GM12878 (cell line): ENCODE measurements at regions not wholly inside any gene's neighbourhood (a gene's known extent, or its start where the extent isn't known, plus 50 kb on each side); places are given as distances from the start of the nearest gene placed in this dataset.

Source experiments
- ATAC-seq: fragments of 200-7000 bp; cut with Tn5 transposase; 3 replicates; pipeline ENCODE4 v1.9.1; 2020; ENCODE audit warnings: mild to moderate bottlenecking, moderate library complexity
- BruUV-seq: library from RNA; stranded (reverse); fragments of 400-500 nt; replicated peaks from 2 replicates; lab custom pipeline; 2021; lab: Mats Ljungman, UMichigan
- CTCF ChIA-PET: fragments of 300-600 bp; sonication (Branson Sonifier 250); formaldehyde crosslinking; extraction: SDS; loops from one replicate; lab custom pipeline; 2021; ENCODE audit warnings: inconsistent platforms; lab: Yijun Ruan, JAX
- POLR2A ChIA-PET: fragments of 350-600 bp; formaldehyde crosslinking; extraction: SDS; loops from one replicate; lab custom pipeline; 2021; ENCODE audit warnings: inconsistent platforms; lab: Charles Lee
- RAD21 ChIA-PET: fragments of 300-600 bp; sonication (Branson Sonifier 250); formaldehyde crosslinking; loops from one replicate; lab custom pipeline; 2023; ENCODE audit warnings: antibody characterized with exemption; ENCODE audit not compliant: unreplicated experiment; lab: Charles Lee
- SMC1A ChIA-PET: fragments of 300-600 bp; sonication (Branson Sonifier 250); formaldehyde crosslinking; loops from one replicate; lab custom pipeline; 2023; ENCODE audit not compliant: unreplicated experiment, uncharacterized antibody; lab: Charles Lee
- DNase-seq: peaks from one replicate; pipeline ENCODE4 v3.0.0-alpha.2; 2011; ENCODE audit warnings: low read depth, low spot score
- FAIRE-seq: peaks from 3 replicates; lab custom pipeline; 2011; peaks lifted over from hg19 to GRCh38; lab: Jason Lieb, UNC
- H2AFZ ChIP-seq: 2 replicates; pipeline ENCODE4 v1.6.0; 2011; ENCODE audit warnings: low read depth, low read length, control low read depth; ENCODE audit not compliant: control insufficient read depth
- H3K27ac ChIP-seq: 2 replicates; pipeline ENCODE4 v1.5.1; 2011; ENCODE audit warnings: control low read depth; ENCODE audit not compliant: control insufficient read depth, insufficient read depth
- H3K27me3 ChIP-seq, 2 experiments: replicated peaks in 1 of 2; 2 replicates each; pipeline versions ENCODE4 v1.6.0 to v1.6.1; 2011; ENCODE audit warnings: low read length in 1 of 2; ENCODE audit not compliant: control insufficient read depth in 2 of 2, insufficient read depth in 2 of 2
- H3K36me3 ChIP-seq, 2 experiments: 2 replicates each; pipeline ENCODE4 v1.5.1; 2011; ENCODE audit warnings: low read length in 1 of 2; ENCODE audit not compliant: control insufficient read depth in 2 of 2, insufficient read depth in 2 of 2
- H3K4me1 ChIP-seq: 2 replicates; pipeline ENCODE4 v1.6.1; 2011; ENCODE audit warnings: mild to moderate bottlenecking, low read length, moderate library complexity, mixed read lengths; ENCODE audit not compliant: control insufficient read depth, insufficient read depth
- H3K4me2 ChIP-seq: 2 replicates; pipeline ENCODE4 v1.6.0; 2011; ENCODE audit warnings: control low read depth; ENCODE audit not compliant: control insufficient read depth, insufficient read depth
- H3K4me3 ChIP-seq: fragments of 200-600 bp; sonication (generic); 2 replicates; pipeline ENCODE4 v1.5.1; 2016
- H3K79me2 ChIP-seq: 2 replicates; pipeline ENCODE4 v1.6.0; 2011; ENCODE audit warnings: low read length; ENCODE audit not compliant: control insufficient read depth, insufficient read depth
- H3K9ac ChIP-seq: 2 replicates; pipeline ENCODE4 v1.8.0; 2011; ENCODE audit warnings: low read length, control low read depth, mixed read lengths; ENCODE audit not compliant: control insufficient read depth, insufficient read depth
- H3K9me3 ChIP-seq: replicated peaks from 3 replicates; pipeline ENCODE4 v1.5.1; 2011; ENCODE audit warnings: mild to moderate bottlenecking, low read length; ENCODE audit not compliant: control insufficient read depth, insufficient read depth
- H4K20me1 ChIP-seq: 2 replicates; pipeline ENCODE4 v1.6.0; 2011; ENCODE audit not compliant: control insufficient read depth, insufficient read depth
- SPI1 ChIP-seq: IDR thresholded peaks from 2 replicates; pipeline ENCODE4 v1.6.1; 2011; ENCODE audit warnings: low read depth, mild to moderate bottlenecking, low read length, moderate library complexity, borderline replicate concordance; ENCODE audit not compliant: insufficient read depth
- ZNF24 ChIP-seq: fragments of 450-650 bp; IDR thresholded peaks from 2 replicates; pipeline ENCODE4 v1.6.1; 2017; ENCODE audit warnings: antibody characterized with exemption, mild to moderate bottlenecking
- ZNF687 ChIP-seq: fragments of 450-650 bp; IDR thresholded peaks from 2 replicates; pipeline ENCODE4 v1.6.1; 2017; ENCODE audit warnings: mild to moderate bottlenecking, moderate library complexity
- WGBS: methylation state at CpG from one replicate; pipeline ENCODE4 v1.1.6; 2016; ENCODE audit warnings: low lambda C conversion rate; ENCODE audit not compliant: insufficient replicate concordance, insufficient coverage; ENCODE audit errors: missing lambda C conversion rate; 5-methylcytosine and 5-hydroxymethylcytosine counted together
- in situ Hi-C: fragments of 300-500 bp; cut with MboI; formaldehyde crosslinking; loops from 9 replicates; pipeline ENCODE4 v1.14.3; 2018; ENCODE audit warnings: mixed read lengths
- intact Hi-C: fragments of 100-400 bp; cut with micrococcal nuclease; formaldehyde crosslinking; loops from one replicate; pipeline ENCODE4 v1.14.2; 2022; ENCODE audit not compliant: unreplicated experiment

GRCh38 chr21:41666641-41667081 is 100.2 kb downstream of the RIPK4 start:
- H3K27ac ChIP-seq: no peak overlapping the region
- no peaks in the 10 kb centered on the region for H3K4me1 ChIP-seq
- RAD21 ChIA-PET: interaction anchor here (4.7 kb wide), 1 partner anchor 18 kb away, joined by 22 read pairs; no protein-coding TSS in a partner anchor
- H2AFZ ChIP-seq: no peak overlapping the region
- H3K27me3 ChIP-seq: peaks cover 0 to 3% of the 10 kb centered on the region in 2 experiments; a peak in 2 of 4 replicates
- CTCF ChIA-PET: interaction anchor here (1.0 kb wide), 1 partner anchor 9 kb away, joined by 3 read pairs; no protein-coding TSS in a partner anchor
- in situ Hi-C loops (no loop called here), intact Hi-C loops (no loop called here)
- SMC1A ChIA-PET: interaction anchor here (0.6 kb wide), 1 partner anchor 25 kb away, joined by 3 read pairs; no protein-coding TSS in a partner anchor
- POLR2A ChIA-PET: interaction anchor here (1.4 kb wide), 1 partner anchor 24 kb away, joined by 4 read pairs; no protein-coding TSS in a partner anchor
- FAIRE-seq: no peak
- BruUV-seq: no TSS peak
- DNase-seq: no peak
- H3K9me3 ChIP-seq: no peaks in the 10 kb centered on the region
- peak; percentile 22; the same call in 1 of the 3 replicates for ATAC-seq
- 31% methylated on average over 7 of the region's 7 CpGs for WGBS
- H3K79me2 ChIP-seq: no peaks in the 10 kb centered on the region
- no peak overlapping the region for H3K4me2 ChIP-seq
- no peak overlapping the region for H3K9ac ChIP-seq
- no peak for TF ChIP-seq ZNF24
- 0 out of 2 replicates have a peak, but pooled peaks have one; percentile 4 for TF ChIP-seq ZNF687
- peak; percentile 13; the same call in 1 of the 2 replicates for TF ChIP-seq SPI1
- no peak overlapping the region for H3K4me3 ChIP-seq
- H4K20me1 ChIP-seq: no peaks in the 10 kb centered on the region
- H3K36me3 ChIP-seq: no peaks in the 10 kb centered on the region
